GM18873 (cell line): ENCODE measurements at regions not wholly inside any gene's neighbourhood (a gene's known extent, or its start where the extent isn't known, plus 50 kb on each side); places are given as distances from the start of the nearest gene placed in this dataset.

Source experiments
- ATAC-seq: cut with Tn5 transposase; IDR thresholded peaks from one replicate; pipeline ENCODE4 v1.9.1; 2021; ENCODE audit warnings: mild to moderate bottlenecking, moderate library complexity, moderate number of reproducible peaks; ENCODE audit not compliant: unreplicated experiment, low FRiP score

DNA sequence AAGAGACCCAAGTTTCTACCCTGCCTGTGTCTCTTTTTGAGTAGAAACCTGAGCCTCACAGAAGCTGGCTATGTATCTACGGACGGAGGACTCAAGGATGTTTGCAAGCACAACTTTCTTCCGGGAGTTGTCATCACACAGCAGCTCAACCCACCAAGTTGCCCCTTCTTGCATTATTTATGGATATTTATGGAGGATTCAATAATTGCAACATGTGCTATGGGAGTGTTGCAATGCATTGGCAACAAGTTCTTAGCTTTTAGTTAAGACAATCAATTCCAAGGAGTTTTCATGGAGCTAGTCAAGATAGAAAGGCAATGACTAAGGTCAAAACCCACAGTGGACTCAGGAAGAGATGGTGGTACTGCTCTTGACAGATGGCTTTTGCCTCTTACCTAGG lies 336.9 kb downstream of the ENC1 start:
- ATAC-seq, result no peak

DNA sequence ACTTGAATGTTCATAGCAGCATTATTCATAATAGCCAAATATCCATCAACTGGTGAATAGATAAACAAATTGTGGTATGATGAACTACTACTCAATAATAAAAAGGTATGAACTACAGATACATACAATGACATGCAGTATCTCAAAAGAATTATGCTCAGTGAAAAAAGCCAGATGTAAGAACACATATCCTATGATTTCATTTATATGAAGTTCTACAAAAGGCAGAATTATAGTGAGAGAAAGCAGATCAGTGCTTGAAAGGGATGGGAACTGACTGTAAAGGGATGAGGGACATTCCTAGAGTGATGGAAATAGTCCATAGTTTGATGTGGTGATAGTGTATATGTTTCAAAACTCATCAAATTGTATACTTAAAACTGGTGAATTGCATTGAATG lies 339.0 kb downstream of the ENC1 start:
- no peak for ATAC-seq

DNA sequence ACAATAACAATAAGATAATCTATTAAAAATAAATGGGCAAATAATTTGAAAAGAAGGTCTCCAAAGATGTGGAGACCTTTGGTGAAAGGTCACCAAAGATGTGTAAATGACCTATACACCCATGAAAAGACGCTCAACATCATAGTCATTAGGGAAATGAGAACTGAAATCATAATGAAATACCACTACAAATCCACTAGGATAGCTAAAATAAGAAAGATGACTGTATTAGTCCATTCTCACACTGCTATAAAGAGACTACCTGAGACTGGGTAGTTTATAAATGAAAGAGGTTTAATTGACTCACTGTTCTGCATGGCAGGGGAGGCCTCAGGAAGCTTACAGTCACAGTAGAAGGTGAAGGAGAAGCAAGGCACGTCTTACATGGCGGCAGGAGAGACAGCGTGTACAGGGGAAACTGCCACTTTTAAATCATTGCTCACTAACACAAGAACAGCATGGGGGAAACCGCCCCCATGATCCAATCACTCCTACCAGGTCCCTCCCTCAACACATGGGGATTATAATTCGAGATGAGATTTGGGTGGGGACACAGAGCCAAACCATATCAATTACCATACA lies 339.6 kb downstream of the ENC1 start:
- no peak for ATAC-seq

DNA sequence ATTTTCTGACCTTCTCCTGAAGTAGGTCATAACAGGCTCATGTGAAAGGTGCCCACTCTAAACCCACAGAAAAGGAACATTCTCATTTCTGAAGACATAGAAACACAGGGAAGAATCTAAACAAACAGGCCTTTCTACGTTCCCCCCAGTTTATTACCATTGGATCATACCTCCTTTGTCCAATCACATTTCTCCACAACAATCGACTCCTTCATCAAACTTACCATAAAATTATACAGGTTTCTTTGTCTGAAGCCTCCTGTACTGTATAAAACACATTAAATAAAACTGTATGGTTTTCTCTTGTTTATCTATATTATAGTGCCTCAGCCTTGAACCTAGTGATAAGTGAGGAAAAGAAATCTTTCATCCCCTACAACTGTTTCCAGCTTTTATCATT lies 340.7 kb downstream of the ENC1 start:
- ATAC-seq, result no peak

DNA sequence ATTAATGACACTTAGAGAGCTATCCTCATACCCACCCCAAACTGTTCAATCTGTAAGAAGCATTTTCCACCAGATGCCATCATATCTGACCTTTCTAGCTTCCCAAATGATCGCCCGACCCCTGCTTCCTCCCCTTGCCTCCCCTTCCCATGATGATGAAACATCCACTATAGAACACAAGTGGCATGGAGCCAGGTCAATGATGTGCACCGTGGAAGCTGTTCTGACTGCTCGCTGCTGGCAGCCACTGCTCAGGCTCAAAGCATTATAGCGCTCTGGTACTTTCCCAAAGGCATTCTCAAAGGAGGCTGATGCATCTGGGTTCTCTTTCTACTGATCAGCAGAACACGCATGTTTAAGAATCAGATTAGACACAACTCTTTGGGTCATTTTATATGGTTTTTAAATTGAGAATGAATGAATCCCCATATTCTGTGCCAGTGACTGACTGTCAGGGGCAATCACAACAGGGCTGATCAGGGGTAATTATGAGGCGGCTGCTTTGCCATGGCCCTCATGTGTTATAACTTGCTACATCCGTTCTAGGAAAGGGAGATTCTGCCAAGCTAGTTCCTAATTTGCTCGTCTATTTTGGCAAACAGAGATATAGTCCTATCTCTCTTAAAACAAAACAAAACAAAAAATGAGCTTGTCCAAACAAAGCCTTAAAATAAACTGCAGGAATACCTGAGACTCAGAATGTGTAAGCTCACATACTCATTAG lies 343.7 kb downstream of the ENC1 start:
- ATAC-seq, result no peak

DNA sequence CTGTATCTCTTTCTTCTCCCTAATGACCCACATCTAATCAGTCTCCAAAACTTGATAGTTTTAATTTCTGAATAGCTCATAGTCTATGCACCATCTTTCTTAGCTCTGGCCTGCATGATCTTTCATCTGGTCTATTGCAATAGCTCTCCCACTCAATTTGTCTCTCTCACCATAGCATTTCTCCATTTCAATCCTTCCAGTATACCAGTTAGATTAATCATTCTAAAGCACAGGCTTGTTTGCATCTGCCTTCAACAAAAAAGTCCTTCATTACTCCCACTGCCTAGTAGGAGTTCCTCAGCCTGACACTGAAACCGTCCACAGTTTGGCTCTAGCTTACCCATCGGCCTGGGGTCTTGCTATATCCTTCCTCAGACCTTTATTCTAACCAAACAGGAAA lies 344.9 kb downstream of the ENC1 start:
- ATAC-seq, result no peak

DNA sequence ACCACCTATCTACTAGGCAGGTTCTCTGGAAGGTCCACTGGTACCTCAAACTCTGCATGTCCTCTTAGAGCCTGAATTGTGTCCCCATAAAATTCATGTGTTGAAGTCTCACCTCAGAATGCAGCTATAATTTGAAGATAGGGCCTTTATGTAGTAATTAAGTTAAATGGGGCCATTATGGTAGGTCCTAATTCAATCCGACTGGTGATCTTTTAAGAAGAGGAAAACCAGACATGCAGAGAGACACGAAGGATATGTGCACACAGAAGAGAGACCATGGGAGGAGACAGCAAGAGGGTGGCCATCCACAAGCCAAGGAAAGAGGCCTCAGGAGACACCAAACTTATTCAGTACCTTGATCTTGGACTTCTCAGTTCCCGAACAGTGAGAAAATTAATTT lies 345.4 kb downstream of the ENC1 start:
- ATAC-seq, result no peak

DNA sequence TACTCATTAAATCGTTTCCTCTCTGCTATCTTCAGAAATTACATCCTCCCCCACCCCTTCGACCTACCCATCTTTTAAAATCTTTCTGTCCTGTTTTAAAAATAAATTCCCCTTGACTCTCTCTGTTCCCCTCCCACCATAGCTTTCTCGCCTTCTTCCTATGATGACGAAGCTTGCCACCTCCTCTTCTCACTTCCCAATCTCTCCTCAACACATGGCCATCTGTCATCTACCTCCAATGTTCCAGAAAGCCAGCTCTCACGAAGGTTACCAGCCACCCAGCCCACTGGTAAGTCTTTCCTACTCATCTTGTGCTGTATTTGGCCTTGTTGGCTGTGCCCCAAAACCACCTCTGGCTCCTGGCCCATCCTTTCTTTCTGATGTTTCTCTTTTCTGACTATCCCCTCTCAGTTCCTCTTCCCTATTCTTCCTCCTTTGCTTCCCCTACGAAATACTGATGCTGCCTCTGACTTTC lies 346.3 kb downstream of the ENC1 start:
- no peak for ATAC-seq

DNA sequence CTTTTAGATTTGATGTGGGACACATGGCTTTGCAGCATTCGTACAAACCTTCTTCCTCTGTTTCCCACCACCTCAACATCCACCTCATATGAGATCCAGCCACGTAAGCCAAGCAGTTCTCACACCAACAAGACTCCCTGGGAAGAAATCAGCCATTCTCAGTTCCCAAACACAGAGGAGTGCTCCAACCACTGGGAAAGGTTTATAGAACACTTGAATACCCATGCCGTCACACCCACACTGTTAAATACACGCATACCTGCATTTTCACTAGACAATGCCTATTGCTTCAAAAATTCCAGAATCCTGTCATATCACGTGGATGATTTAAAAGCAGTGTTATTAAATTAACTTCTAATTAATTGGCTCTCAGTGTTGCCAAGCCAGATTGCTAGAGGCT lies 347.3 kb downstream of the ENC1 start:
- ATAC-seq, result no peak

DNA sequence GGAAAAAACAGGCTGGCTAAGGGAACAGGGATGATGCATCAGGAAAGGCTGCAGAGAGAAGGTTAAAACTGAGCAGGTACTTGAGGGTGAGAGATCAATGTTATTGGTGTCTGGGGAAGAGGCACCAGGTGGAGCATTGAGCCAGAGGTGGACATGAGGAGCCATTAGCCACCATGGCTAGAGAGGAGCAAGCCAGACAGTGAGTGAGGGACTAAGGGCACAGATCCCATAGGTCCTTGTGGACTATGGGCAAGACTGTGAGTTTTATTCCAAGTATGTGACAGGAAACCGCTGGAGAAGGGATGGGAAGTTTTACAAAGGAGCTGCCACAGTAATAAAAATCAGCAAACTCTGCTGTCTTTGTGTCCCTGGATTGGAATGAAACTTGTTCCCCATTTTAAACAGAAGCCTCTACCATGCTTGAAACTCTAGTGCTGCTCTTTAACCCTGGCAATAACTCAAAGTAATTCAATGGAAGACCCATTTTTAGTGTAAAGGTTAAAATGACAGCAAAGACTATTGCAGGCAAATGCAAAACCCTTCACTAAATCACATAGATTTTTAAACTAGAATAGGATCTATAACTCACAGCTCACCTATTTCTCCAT lies 349.8 kb downstream of the ENC1 start:
- no peak for ATAC-seq

DNA sequence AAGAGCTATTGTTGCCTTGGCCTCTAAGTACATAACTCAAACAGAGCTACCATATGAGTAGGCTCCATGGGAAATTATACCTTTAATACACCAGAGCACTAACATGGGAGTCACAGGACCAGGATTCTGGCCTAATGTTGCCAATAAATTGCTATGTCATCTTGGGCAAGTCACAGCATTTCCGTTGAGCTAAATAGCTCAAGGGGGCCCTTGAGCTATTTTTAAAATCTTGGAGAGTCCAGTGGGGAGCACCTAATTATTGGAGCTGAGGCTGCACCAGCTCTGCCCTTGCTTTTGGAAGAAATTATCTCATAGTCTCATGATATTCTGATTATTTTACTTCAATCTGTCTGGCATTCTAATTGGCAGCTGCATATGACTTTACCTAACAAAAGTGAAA lies 350.8 kb downstream of the ENC1 start:
- ATAC-seq, result no peak

DNA sequence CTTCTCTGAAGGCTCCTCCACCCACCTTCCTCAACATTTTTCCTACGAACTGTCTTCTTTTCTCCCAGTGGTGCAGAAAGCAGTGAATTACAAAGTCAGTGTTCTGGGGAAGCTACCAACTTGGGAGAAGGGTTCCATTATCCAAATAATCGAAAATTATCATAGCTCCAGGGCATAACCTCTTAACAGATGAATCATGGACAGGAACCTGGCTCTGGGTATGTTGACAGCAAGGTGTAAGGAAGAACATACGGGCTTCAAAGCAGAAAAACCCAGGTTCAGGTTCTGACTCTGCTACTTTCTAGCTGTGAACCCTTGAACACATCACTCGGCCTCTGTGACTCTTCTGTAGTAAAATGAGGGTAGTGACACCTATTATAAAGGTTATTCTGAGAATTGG lies 351.3 kb downstream of the ENC1 start:
- ATAC-seq, result no peak

DNA sequence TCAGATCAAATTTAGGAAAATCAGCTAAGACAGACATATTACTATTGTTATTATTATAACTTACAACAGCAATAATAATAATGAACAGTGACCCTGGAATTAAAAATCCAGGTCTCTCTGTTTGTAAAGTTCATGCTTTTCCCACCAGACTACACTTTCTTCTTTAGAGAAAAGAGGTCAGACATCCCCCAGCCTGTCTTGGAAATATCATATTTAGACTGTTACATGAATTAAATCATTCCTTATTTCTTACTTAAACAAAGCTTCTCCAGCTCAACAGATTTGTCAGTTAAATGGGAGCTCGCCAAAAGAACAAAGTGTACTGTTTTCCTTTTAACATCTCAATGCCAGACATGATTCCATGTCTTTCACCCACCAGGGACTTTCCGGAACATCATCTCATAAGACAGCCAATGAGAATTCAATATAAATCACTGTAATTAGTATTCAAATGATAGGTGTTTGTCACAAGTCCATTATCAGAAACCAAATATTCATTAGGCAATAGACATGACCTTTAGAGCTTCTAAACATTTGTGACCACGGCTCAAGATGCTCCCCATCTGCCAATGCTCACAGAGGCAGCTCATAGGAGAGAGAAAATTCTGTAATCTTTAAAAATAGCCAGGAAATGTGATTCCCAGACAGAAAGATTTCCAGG lies 351.9 kb downstream of the ENC1 start:
- no peak for ATAC-seq

DNA sequence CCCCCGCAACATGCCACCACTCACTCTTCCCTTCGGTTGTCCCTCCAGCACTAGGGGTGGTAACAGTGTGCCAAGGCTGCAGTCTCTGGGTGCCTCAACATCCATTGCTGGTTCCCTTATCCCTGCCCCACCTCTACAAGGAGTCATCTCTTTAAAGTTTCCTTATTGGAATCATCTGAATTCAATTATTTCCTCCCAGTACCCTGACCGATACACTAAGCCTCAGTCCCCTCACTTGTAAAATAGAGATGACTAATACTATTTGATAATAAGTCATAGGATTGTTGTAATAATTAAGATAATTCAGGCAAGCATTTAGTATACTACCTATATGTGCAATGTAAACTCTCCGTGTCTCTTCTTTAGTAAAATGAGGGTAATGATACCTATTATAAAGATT lies 352.5 kb downstream of the ENC1 start:
- no peak for ATAC-seq

DNA sequence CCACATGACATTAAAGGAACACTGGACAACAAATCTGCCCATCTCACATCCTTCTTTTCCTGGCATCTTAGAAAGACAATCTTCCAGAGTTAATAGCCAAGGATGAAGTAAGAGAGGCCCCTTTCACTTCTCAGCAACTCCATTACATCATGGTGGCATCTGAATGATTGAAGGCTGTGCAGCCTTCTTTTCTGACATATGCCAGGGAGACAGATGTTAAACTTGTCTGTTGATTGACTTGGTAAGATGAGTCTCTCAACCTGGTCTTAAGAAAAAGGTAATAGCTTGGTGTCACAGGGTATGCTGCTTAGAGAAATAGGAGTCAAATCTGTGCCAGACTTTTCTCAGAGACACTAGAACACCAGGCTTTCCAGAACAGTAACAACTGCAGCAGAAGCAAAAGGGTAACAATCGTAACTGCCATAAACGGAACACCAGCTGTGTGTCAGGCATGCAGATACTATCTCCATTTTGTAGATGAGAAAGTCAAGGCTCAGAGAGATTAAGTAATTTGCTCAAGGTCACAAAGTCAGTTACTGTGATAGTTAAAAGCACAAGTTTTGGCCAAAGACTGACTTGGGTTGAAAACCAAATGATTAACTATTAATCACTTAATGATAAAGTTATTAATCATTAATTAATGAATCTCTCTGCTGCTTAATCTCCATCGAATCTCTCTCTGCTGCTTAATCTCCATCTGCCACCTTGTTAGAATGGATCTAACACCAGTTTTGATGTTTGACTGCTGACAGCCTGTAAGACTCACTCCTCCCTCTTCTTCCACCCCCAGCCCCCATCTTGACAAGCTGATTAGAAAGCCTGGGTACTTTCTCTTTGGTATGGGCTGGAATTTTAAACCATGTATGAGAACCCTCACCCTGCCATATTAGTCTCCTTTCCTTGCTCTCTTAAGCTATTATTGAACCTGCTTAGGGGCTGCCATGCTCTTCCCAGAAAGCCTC lies 353.5 kb downstream of the ENC1 start:
- ATAC-seq, result no peak

DNA sequence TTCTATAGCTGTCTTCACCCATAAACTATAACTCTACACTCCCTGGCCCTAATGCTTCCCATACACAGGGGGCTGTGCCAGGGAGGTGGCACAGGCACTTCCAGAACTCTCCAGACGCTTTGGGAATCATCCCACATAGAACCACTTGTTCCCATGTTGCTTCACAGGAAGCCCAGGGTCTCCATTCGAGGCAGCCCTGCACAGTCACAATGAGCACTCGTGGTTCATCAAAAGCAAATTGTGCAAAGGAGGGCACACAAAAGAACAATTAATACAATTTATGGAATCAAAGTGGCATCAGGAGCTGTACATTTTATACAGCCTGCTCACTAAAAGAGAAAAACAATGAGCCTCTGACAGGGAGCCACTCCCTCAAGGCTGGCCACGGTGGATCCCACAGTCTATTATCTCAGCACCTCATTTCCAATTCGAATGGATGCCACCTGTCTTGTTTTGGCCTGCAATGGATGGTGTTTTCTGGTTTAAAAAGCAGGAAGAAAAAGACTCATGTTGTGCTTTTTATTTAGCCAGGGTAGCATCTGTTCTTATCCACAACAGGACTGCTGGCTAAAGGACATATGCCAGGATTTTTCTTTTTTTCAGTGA lies 354.8 kb downstream of the ENC1 start:
- ATAC-seq, result no peak

DNA sequence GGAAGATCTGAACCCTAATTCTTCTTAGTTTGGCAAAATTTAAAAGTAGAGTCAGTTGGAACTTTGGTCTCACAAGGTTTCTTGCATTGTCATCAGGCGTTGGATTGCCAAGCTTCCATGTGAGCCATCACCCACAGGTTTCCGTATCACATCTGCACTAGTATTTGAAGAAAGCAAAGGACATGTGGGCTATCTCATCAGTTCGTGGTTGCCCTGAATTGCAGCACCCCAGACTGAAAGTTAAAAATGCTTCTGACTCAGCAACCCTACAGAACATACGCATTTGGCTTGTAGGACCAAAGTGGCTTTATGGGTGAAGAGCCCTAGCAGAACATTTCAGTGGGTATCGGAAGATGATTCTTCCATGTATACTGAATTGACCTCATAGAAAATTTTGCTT lies 358.0 kb downstream of the ENC1 start:
- ATAC-seq, result no peak

DNA sequence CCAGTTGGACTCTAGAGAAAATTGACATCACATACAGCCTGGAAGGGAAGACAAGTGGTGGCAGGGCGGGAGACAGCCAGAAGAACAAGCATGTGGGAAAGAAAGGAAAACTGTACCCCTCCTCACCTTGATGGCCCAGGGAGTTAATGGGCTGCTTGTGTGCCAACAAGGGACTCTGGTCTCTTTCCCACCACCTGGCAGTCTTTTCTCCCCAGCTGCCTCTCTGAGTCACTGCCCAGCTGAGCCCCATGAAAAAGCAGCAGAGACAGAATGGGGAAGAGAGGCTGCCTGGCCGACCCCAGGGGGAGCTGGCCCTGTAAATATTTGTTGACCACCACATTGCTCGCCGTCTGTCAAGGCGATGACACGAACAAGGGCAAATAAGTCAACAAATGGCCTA lies 359.4 kb downstream of the ENC1 start:
- ATAC-seq, result no peak

DNA sequence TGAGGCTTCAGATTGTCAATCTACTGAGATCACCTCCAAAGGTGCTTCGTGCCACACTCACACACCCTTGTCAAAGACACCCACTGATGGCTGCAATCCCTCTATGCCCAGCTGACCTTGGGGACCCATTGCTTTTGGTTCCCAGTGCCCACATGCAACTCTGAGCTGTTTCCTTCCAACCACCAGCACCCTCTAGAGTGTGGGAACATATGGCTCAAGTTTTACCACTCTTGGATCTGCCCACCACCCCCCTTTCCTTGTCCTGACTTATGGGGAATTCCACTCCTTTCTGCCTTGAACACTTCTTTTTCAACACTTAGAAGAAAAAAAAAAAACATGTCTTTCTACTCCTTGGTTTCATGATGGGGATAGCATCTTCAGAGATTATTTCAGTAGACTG lies 360.2 kb downstream of the ENC1 start:
- ATAC-seq, result no peak

DNA sequence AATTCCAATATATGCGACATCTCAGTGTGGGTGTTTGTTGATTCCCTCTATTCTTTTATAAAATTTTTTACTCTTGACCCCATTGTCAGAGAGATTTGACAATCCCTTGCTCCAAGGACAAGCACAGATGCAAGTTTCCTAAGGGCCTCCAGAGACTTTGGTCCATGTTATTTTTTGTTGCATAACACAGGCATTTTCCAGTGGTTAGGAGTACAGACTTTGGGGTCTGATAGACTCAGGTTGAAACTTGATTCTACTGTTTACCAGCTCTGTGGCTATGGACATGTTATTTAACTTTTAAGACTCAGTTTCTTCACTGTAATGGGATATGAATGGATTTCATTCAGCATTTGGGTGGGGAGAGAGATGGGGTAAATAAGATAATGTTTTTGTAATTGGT lies 361.3 kb downstream of the ENC1 start:
- no peak for ATAC-seq
